ENCODE measurements at regions not wholly inside any gene's neighbourhood (a gene's known extent, or its start where the extent isn't known, plus 50 kb on each side); places are given as distances from the start of the nearest gene placed in this dataset.

DNA sequence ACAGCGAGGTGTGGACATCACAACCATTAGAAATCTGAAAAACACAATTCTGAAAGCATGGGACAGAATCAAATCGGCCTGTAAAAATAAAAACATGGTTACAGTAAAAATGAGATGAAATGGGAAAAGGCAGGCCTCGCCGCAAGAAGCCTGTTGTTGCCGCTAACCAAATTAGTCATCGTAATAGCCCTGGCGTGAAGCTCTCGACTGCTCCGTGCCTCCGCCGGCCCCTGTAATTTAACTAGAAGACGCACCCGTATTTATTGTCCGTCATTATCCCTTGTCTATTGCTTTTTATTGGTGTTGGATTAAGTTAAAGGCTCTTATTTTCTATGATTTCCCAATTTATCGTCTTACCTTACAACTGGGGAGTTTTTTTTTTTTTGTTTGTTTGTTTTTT lies 334.6 kb upstream of the EEF2KMT start:
- TF ChIP-seq POLR2AphosphoS5 (IDR thresholded peaks at IDR 0.05) = no peak
- no peak for TF ChIP-seq POLR2A (IDR thresholded peaks at IDR 0.05)
- TF ChIP-seq, protein P1, sequence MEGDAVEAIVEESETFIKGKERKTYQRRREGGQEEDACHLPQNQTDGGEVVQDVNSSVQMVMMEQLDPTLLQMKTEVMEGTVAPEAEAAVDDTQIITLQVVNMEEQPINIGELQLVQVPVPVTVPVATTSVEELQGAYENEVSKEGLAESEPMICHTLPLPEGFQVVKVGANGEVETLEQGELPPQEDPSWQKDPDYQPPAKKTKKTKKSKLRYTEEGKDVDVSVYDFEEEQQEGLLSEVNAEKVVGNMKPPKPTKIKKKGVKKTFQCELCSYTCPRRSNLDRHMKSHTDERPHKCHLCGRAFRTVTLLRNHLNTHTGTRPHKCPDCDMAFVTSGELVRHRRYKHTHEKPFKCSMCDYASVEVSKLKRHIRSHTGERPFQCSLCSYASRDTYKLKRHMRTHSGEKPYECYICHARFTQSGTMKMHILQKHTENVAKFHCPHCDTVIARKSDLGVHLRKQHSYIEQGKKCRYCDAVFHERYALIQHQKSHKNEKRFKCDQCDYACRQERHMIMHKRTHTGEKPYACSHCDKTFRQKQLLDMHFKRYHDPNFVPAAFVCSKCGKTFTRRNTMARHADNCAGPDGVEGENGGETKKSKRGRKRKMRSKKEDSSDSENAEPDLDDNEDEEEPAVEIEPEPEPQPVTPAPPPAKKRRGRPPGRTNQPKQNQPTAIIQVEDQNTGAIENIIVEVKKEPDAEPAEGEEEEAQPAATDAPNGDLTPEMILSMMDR (IDR thresholded peaks at IDR 0.05 in 8 of 11, conservative IDR thresholded peaks at IDR 0.05 in 3 of 11) = no peak
- WGBS, 5 donors = 78 to 89% (median 86%) methylated on average over 15 of the region's 15 CpGs
- DNase-seq = no peak
- intact Hi-C loops (cut with DNase I; ENCODE audit: low total_unique reads) = no loop called here
- no peaks in the 10 kb centered on the region for H3K36me3 ChIP-seq
- H3K9me3 ChIP-seq = no peaks in the 10 kb centered on the region
- H3K4me3 ChIP-seq = no peak overlapping the region
- peaks cover 0 to 18% (median 0%) of the 10 kb centered on the region in 7 donors for H3K27me3 ChIP-seq (replicated peaks in 1 of 7)
- H3K27ac ChIP-seq = no peak overlapping the region
- no peaks in the 10 kb centered on the region for H3K4me1 ChIP-seq

DNA sequence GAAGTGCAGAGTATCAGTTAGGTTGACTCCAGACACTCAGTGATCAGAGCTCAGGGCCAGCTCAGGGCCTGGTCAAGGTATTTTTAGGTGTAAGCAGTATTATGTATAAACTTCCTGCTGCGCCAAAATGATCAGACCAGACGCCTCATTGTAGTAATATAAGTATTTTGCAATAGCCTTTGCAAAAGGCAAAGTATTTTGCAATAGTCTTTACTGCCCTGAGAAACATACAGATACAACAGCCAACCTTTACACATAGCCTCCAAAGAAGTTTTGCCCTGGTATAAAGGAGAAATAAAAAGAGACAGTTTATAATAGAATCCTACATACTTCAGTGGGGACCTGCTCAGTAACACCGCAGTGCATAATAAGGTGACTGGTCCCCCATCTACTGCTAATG lies 333.0 kb upstream of the EEF2KMT start:
- intact Hi-C loops (cut with DNase I; ENCODE audit: low total_unique reads) = no loop called here
- 60 to 80% (median 70%) methylated on average over 3 of the region's 3 CpGs for WGBS, 5 donors
- TF ChIP-seq, protein P1 (IDR thresholded peaks at IDR 0.05 in 8 of 11, conservative IDR thresholded peaks at IDR 0.05 in 3 of 11) = no peak
- TF ChIP-seq POLR2AphosphoS5 (IDR thresholded peaks at IDR 0.05) (no peak), POLR2A (IDR thresholded peaks at IDR 0.05) (no peak)
- H3K27ac ChIP-seq = no peak overlapping the region
- H3K4me1 ChIP-seq = no peaks in the 10 kb centered on the region
- no peaks in the 10 kb centered on the region for H3K36me3 ChIP-seq
- H3K27me3 ChIP-seq (replicated peaks in 1 of 7) = peaks cover 0 to 14% (median 0%) of the 10 kb centered on the region in 7 donors
- H3K9me3 ChIP-seq = no peaks in the 10 kb centered on the region
- no peak overlapping the region for H3K4me3 ChIP-seq
- DNase-seq = no peak

DNA sequence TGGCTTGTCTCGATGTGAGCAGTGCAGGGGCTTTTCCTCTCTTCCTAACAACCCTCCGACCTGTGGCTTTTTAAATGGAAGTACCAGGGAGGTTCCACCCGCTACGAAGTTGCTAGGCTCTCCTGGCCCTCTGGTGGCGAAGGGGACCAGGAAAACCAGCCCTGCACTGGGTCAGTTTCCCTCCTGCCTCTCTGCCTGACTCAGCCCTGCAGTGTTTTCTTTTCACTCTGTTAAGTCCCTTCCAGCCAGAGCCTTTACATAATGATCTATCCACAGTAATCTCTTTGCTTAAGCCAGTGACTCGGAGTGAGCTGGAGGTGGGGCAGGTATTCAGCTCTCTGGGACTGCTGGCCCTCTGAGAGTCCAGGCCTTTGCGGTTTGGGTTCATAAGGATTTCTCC lies 331.3 kb upstream of the EEF2KMT start:
- Histone ChIP-seq H3K36me3 (no peaks in the 10 kb centered on the region), H3K27me3 (replicated peaks in 1 of 7) (peaks cover 0 to 13% (median 0%) of the 10 kb centered on the region in 7 donors), H3K9me3 (no peaks in the 10 kb centered on the region), H3K4me1 (no peaks in the 10 kb centered on the region), H3K27ac (no peak overlapping the region), H3K4me3 (no peak overlapping the region)
- intact Hi-C loops (cut with DNase I; ENCODE audit: low total_unique reads) = no loop called here
- 29 to 39% (median 34%) methylated on average over 7 of the region's 7 CpGs for WGBS, 5 donors
- TF ChIP-seq POLR2A (IDR thresholded peaks at IDR 0.05) (no peak), POLR2AphosphoS5 (IDR thresholded peaks at IDR 0.05) (no peak)
- DNase-seq = no peak

DNA sequence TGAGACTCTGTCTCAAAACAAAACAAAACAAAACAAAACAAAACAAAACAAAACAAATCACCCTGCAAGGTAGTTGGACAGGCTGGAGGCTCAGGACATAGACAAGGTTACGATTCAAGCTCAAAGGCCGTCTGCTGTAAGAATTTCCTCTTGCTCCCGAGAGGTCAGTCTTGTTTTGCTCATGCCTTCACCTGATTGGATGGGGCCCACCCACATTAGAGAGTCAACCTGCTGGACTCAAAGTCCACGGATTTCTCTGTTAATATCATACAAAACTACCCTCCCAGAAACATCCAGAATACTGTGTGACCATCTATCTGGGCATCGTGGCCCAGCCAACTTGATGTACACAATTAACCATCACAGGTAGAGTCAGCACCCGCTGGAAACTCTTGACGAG lies 330.0 kb upstream of the EEF2KMT start:
- WGBS, 5 donors = 71 to 77% (median 75%) methylated on average over 7 of the region's 7 CpGs
- Histone ChIP-seq H3K36me3 (no peaks in the 10 kb centered on the region), H3K9me3 (no peaks in the 10 kb centered on the region)

More for the DNA sequence above, 330.0 kb upstream of the EEF2KMT start:
- H3K27ac ChIP-seq = no peak overlapping the region
- DNase-seq = no peak
- intact Hi-C loops (cut with DNase I; ENCODE audit: low total_unique reads) = no loop called here
- TF ChIP-seq POLR2AphosphoS5 (IDR thresholded peaks at IDR 0.05) (no peak), POLR2A (IDR thresholded peaks at IDR 0.05) (no peak)
- TF ChIP-seq, protein P1 (IDR thresholded peaks at IDR 0.05 in 8 of 11, conservative IDR thresholded peaks at IDR 0.05 in 3 of 11) = no peak
- no peaks in the 10 kb centered on the region for H3K4me1 ChIP-seq
- peaks cover 0 to 13% (median 0%) of the 10 kb centered on the region in 7 donors for H3K27me3 ChIP-seq (replicated peaks in 1 of 7)
- no peak overlapping the region for H3K4me3 ChIP-seq
